HG03378 (cell line): ENCODE measurements at regions not wholly inside any gene's neighbourhood (a gene's known extent, or its start where the extent isn't known, plus 50 kb on each side); places are given as distances from the start of the nearest gene placed in this dataset.
"Not testable (repeated sequence)": the region's sequence is repeated elsewhere in the genome, so short reads cannot be mapped to it uniquely, and the experiment has no call there.

Experiments
- ATAC-seq: cut with Tn5 transposase; IDR thresholded peaks from one replicate; pipeline ENCODE4 v1.9.1; 2021; ENCODE audit warnings: mild to moderate bottlenecking, moderate library complexity; ENCODE audit not compliant: unreplicated experiment

- no peak for ATAC-seq
Observed at GRCh38 chr5:97478483-97478882, 295.4 kb upstream of the RIOK2 start.

- ATAC-seq = no peak
Observed at GRCh38 chr5:97480313-97480712, 297.3 kb upstream of the RIOK2 start.

GRCh38 chr5:97488126-97488668, 305.1 kb upstream of the RIOK2 start:
- ATAC-seq = no peak

GRCh38 chr5:97489010-97489840, 306.2 kb upstream of the RIOK2 start:
- no peak for ATAC-seq

GRCh38 chr5:97494465-97494864, 311.4 kb upstream of the RIOK2 start:
- ATAC-seq = no peak

GRCh38 chr5:97495301-97495700, 312.3 kb upstream of the RIOK2 start:
- no peak for ATAC-seq

GRCh38 chr5:97496037-97496436, 313.0 kb upstream of the RIOK2 start:
- no peak for ATAC-seq

- no peak for ATAC-seq
Observed at GRCh38 chr5:97498657-97499056, 315.6 kb upstream of the RIOK2 start.

GRCh38 chr5:97499605-97500004, 316.6 kb upstream of the RIOK2 start:
- no peak for ATAC-seq

GRCh38 chr5:97501286-97501964, 318.4 kb upstream of the RIOK2 start:
- ATAC-seq = no peak

- ATAC-seq = no peak
Observed at GRCh38 chr5:97501965-97502305, 318.9 kb upstream of the RIOK2 start.

- ATAC-seq = no peak
Observed at GRCh38 chr5:97508864-97509263, 325.8 kb upstream of the RIOK2 start.

GRCh38 chr5:97519565-97519964, 336.5 kb upstream of the RIOK2 start:
- ATAC-seq = not testable (repeated sequence)

GRCh38 chr5:97523336-97523735, 340.3 kb upstream of the RIOK2 start:
- ATAC-seq = not testable (repeated sequence)

GRCh38 chr5:97525780-97526179, 342.7 kb upstream of the RIOK2 start:
- ATAC-seq = no peak

GRCh38 chr5:97528941-97529340, 345.9 kb upstream of the RIOK2 start:
- ATAC-seq = no peak

- ATAC-seq = no peak
Observed at GRCh38 chr5:97529354-97529985, 346.4 kb upstream of the RIOK2 start.

GRCh38 chr5:97531549-97531948, 348.5 kb upstream of the RIOK2 start:
- ATAC-seq = peak; percentile 85

GRCh38 chr5:97534166-97534565, 351.1 kb upstream of the RIOK2 start:
- peak; percentile 82 for ATAC-seq

- ATAC-seq = no peak
Observed at GRCh38 chr5:97536683-97537082, 353.6 kb upstream of the RIOK2 start.

GRCh38 chr5:97538912-97539311, 355.9 kb upstream of the RIOK2 start:
- ATAC-seq = no peak

GRCh38 chr5:97541864-97542263, 358.8 kb upstream of the RIOK2 start:
- no peak for ATAC-seq
